Activated T-cell treated with anti-CD3 and anti-CD28 coated beads, Interleukin-2, amount 50 U/mL, for 24 hours (primary cell): ENCODE measurements at regions not wholly inside any gene's neighbourhood (a gene's known extent, or its start where the extent isn't known, plus 50 kb on each side); places are given as distances from the start of the nearest gene placed in this dataset.

Experiments
- DNase-seq: peaks from one replicate; pipeline ENCODE4 v3.0.0-alpha.2; 2020
- H3K27ac Mint-ChIP-seq: 2 replicates; pipeline ENCODE4 v1.8.0; 2020; ENCODE audit warnings: mild to moderate bottlenecking, mixed read lengths
- H3K27me3 Mint-ChIP-seq: 2 replicates; pipeline ENCODE4 v1.8.0; 2020; ENCODE audit warnings: mixed read lengths
- H3K36me3 Mint-ChIP-seq: 2 replicates; pipeline ENCODE4 v1.8.0; 2020; ENCODE audit warnings: low read depth, mixed read lengths
- H3K4me1 Mint-ChIP-seq: 2 replicates; pipeline ENCODE4 v1.8.0; 2020; ENCODE audit warnings: low read depth, mixed read lengths
- H3K4me3 Mint-ChIP-seq: 2 replicates; pipeline ENCODE4 v1.8.0; 2020; ENCODE audit warnings: mild to moderate bottlenecking, moderate library complexity, mixed read lengths
- H3K9me3 Mint-ChIP-seq: 2 replicates; pipeline ENCODE4 v1.8.0; 2020; ENCODE audit warnings: mixed read lengths

- DNase-seq = no peak
- H3K27ac Mint-ChIP-seq = no peak overlapping the region
- no peaks in the 10 kb centered on the region for H3K36me3 Mint-ChIP-seq
- H3K4me1 Mint-ChIP-seq = no peaks in the 10 kb centered on the region
- H3K4me3 Mint-ChIP-seq = no peak overlapping the region
- H3K27me3 Mint-ChIP-seq = no peaks in the 10 kb centered on the region
- peaks cover 9% of the 10 kb centered on the region for H3K9me3 Mint-ChIP-seq
These were observed 836.6 kb upstream of the SOX9 start for GRCh38 chr17:71284032-71284755.

- no peak overlapping the region for H3K27ac Mint-ChIP-seq
- no peaks in the 10 kb centered on the region for H3K36me3 Mint-ChIP-seq
- no peak for DNase-seq
- H3K27me3 Mint-ChIP-seq = no peaks in the 10 kb centered on the region
- peaks cover 18% of the 10 kb centered on the region for H3K9me3 Mint-ChIP-seq
- no peak overlapping the region for H3K4me3 Mint-ChIP-seq
- no peaks in the 10 kb centered on the region for H3K4me1 Mint-ChIP-seq
These were observed 834.2 kb upstream of the SOX9 start for GRCh38 chr17:71286625-71287024.

GRCh38 chr17:71287071-71287823, 833.6 kb upstream of the SOX9 start:
- Mint-ChIP-seq H3K4me3 (no peak overlapping the region), H3K9me3 (peaks cover 22% of the 10 kb centered on the region), H3K27ac (no peak overlapping the region), H3K4me1 (no peaks in the 10 kb centered on the region), H3K27me3 (no peaks in the 10 kb centered on the region), H3K36me3 (no peaks in the 10 kb centered on the region)
- no peak for DNase-seq

- H3K27me3 Mint-ChIP-seq = no peaks in the 10 kb centered on the region
- H3K4me1 Mint-ChIP-seq = no peaks in the 10 kb centered on the region
- H3K27ac Mint-ChIP-seq = no peak overlapping the region
- no peak overlapping the region for H3K4me3 Mint-ChIP-seq
- H3K9me3 Mint-ChIP-seq = peaks cover 28% of the 10 kb centered on the region
- H3K36me3 Mint-ChIP-seq = no peaks in the 10 kb centered on the region
- DNase-seq = no peak
These were observed 828.8 kb upstream of the SOX9 start for GRCh38 chr17:71292006-71292405.

DNA sequence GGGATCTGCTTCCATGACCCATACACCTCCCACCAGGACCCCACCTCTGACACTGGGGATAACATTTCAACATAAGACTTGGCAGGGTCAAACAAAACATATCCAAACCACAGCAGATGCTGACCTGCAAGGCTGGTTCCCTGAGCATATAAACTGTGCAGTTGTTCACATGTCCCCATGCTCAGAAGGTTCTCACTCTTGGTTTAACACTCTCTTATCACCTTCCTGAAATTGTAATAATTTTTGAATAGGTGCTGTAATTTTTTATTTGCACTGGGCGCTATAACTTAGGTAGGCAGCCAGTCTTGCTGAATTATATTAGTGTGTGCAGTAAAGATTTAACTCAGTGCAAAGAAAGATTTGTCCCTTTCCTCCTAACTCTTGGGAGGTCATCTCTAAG, 824.8 kb upstream of the SOX9 start:
- DNase-seq = no peak
- H3K9me3 Mint-ChIP-seq = peaks cover 21% of the 10 kb centered on the region
- no peak overlapping the region for H3K27ac Mint-ChIP-seq
- no peaks in the 10 kb centered on the region for H3K27me3 Mint-ChIP-seq
- H3K36me3 Mint-ChIP-seq = no peaks in the 10 kb centered on the region
- no peaks in the 10 kb centered on the region for H3K4me1 Mint-ChIP-seq
- H3K4me3 Mint-ChIP-seq = no peak overlapping the region

DNA sequence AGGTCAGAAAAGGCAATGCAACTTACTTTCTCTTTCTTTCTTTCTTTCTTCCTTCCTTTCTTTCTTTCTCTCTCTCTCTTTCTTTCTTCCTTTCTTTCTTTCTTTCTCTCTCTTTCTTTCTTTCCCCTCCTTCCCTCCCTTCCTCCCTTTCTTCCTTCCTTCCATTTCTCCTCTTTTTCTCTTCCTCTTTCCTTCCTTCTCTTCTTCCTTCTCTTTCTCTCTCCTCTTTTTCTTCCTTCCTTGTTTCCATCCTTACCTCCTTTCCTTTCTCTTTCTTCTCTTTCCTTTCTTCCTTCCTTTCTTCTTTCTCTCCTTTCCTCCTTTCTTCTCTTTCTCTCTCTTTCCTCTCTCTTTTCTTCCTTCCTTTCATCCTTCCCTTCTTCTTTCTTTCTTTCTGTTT, 819.8 kb upstream of the SOX9 start:
- Mint-ChIP-seq H3K4me3 (no peak overlapping the region), H3K36me3 (no peaks in the 10 kb centered on the region), H3K27me3 (no peaks in the 10 kb centered on the region), H3K27ac (no peak overlapping the region), H3K9me3 (peaks cover 28% of the 10 kb centered on the region), H3K4me1 (no peaks in the 10 kb centered on the region)
- DNase-seq = no peak

DNA sequence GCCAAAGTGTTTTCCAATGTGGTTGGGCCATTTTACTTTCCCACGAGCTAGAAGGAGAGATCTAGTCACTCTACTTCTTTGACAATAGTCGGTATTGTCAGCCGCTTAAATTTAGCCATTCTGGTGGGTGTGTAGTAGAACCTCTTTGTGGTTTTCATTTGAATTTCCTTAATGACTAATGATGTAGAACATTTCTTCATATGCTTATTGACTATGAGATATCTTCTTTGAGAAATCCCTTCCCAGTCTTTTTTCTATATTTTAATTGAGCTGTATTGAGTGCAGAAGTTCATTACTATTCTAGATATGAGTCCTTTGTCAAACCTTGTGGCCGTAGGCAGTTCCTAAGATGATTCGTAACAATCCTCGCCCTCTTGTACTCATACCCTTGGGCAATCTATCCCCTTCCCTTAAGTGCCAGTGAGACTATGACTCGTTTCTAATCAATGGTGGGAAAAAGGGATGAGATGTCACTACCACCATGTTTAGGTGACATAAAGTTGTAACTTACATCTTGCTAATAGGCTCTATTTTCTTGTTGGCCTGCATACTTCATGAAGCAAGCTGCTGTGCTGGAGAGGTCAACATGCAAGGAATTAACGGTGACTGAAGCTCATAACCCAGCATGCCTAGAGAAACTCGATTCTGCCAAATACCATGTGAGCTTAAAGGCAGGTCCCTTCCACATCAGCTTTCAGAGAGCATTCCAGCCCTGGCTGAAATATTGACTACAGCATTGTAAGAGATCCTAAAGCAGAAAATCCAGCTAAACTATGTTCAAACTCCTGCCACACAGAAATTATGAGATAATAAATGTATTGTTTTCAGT, 817.9 kb upstream of the SOX9 start:
- H3K27me3 Mint-ChIP-seq = no peaks in the 10 kb centered on the region
- H3K4me1 Mint-ChIP-seq = no peaks in the 10 kb centered on the region
- H3K36me3 Mint-ChIP-seq = no peaks in the 10 kb centered on the region
- no peak overlapping the region for H3K4me3 Mint-ChIP-seq
- H3K9me3 Mint-ChIP-seq = peaks cover 38% of the 10 kb centered on the region
- DNase-seq = no peak
- no peak overlapping the region for H3K27ac Mint-ChIP-seq

GRCh38 chr17:71304498-71305158, 816.2 kb upstream of the SOX9 start:
- no peak for DNase-seq
- Mint-ChIP-seq H3K4me3 (no peak overlapping the region), H3K4me1 (no peaks in the 10 kb centered on the region), H3K27me3 (no peaks in the 10 kb centered on the region), H3K27ac (no peak overlapping the region), H3K36me3 (no peaks in the 10 kb centered on the region), H3K9me3 (peaks cover 46% of the 10 kb centered on the region)

DNA sequence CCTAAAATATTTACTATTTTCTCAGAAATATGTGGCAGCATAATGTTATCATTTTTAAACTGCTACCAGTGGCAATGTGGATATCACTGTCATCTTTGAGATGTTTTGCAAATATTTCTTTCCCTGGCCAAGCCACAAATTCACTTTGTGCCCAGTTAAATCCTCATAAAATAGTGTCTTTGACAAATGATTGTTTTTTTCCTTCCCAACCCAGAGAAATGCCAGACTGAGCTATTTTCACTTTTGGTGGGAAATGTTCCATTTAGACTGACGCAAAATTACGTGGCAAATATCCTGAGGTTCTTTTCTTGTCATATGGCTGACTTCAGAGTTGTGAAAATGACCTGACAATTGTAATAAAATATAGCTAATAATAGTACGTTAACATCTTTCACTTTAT, 807.0 kb upstream of the SOX9 start:
- Mint-ChIP-seq H3K9me3 (peaks cover 9% of the 10 kb centered on the region), H3K4me3 (no peak overlapping the region), H3K36me3 (no peaks in the 10 kb centered on the region), H3K27me3 (no peaks in the 10 kb centered on the region), H3K4me1 (no peaks in the 10 kb centered on the region), H3K27ac (no peak overlapping the region)
- DNase-seq = no peak

- Mint-ChIP-seq H3K36me3 (no peaks in the 10 kb centered on the region), H3K9me3 (peaks cover 2% of the 10 kb centered on the region), H3K27ac (no peak overlapping the region), H3K4me1 (no peaks in the 10 kb centered on the region), H3K4me3 (no peak overlapping the region), H3K27me3 (no peaks in the 10 kb centered on the region)
- DNase-seq = no peak
These were observed 805.3 kb upstream of the SOX9 start for GRCh38 chr17:71315568-71315967.

DNA sequence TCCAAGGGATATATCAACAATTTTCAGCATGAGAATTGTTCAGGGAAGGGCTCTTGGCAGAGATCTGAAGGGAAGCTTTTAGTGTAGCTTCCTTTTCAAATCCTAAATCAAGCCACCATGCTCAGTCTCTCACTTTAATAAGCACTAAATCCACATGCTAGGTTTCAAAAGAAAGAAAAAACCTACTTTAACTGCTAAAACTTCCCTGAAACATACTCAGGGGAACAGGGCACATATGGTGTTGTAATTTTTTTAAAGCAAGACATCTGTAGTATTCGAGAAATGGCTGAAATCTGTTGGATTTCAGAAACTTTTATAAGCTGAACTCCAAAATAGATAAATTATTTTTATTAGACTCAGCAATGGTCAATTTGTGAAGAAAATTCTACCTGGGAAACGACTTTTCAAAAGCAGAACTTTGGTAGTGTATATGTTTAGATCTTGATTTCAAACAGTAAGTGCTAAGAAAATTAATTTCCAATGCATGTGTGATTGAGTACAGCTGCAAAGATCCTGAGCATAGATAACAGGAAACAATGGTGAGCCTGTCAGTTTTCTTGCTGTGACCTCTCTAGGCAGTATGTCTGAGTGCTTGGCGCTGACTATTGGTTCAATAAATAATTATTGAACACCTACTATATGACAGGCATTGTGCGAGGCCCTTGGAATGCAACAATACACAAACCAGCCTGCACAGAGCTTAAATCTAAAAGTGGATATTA, 804.5 kb upstream of the SOX9 start:
- Mint-ChIP-seq H3K4me1 (no peaks in the 10 kb centered on the region), H3K9me3 (peaks cover 4% of the 10 kb centered on the region)

GRCh38 chr17:71320009-71320796, 800.6 kb upstream of the SOX9 start:
- no peaks in the 10 kb centered on the region for H3K27me3 Mint-ChIP-seq
- peaks cover 6% of the 10 kb centered on the region for H3K9me3 Mint-ChIP-seq
- no peak overlapping the region for H3K27ac Mint-ChIP-seq
- DNase-seq = no peak
- H3K4me3 Mint-ChIP-seq = no peak overlapping the region
- no peaks in the 10 kb centered on the region for H3K36me3 Mint-ChIP-seq
- H3K4me1 Mint-ChIP-seq = no peaks in the 10 kb centered on the region

More for the DNA sequence above, 804.5 kb upstream of the SOX9 start:
- no peaks in the 10 kb centered on the region for H3K27me3 Mint-ChIP-seq
- H3K4me3 Mint-ChIP-seq = no peak overlapping the region
- DNase-seq = no peak
- H3K27ac Mint-ChIP-seq = no peak overlapping the region
- no peaks in the 10 kb centered on the region for H3K36me3 Mint-ChIP-seq

DNA sequence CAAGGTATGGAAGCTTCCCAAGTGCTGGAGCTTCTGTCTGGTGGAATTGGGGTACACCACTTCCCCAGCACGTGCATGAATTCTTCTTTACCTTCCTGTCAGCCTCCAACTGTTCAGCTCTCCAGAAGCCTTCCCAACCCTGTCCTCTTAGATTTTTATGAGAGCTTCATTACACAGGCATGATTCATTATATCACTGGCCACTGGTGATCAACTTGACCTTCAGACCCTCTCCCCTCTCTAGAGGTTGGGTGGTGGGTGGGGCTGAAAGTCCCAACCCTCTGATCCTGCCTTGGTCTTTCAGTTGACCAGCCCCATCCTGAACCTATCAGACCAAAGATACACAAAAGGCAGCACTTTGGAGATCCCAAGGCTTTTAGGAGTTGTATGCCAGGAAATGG, 795.7 kb upstream of the SOX9 start:
- H3K36me3 Mint-ChIP-seq = no peaks in the 10 kb centered on the region
- no peak overlapping the region for H3K4me3 Mint-ChIP-seq
- DNase-seq = no peak
- no peaks in the 10 kb centered on the region for H3K27me3 Mint-ChIP-seq
- H3K27ac Mint-ChIP-seq = no peak overlapping the region
- peaks cover 5% of the 10 kb centered on the region for H3K9me3 Mint-ChIP-seq
- H3K4me1 Mint-ChIP-seq = no peaks in the 10 kb centered on the region
